Neural cell (in vitro differentiated cells): ENCODE measurements at regions not wholly inside any gene's neighbourhood (a gene's known extent, or its start where the extent isn't known, plus 50 kb on each side); places are given as distances from the start of the nearest gene placed in this dataset.
"Not testable (repeated sequence)": the region's sequence is repeated elsewhere in the genome, so short reads cannot be mapped to it uniquely, and the experiment has no call there.

ENCODE experiments used
- CTCF ChIP-seq: fragments of 450-650 bp; IDR thresholded peaks from 2 replicates; pipeline ENCODE4 v1.5.1; 2014; ENCODE audit warnings: antibody characterized with exemption, mild to moderate bottlenecking, moderate library complexity; ENCODE audit not compliant: poor library complexity, severe bottlenecking
- EP300 ChIP-seq: fragments of 450-650 bp; conservative IDR thresholded peaks from 2 replicates; pipeline ENCODE4 v1.6.1; 2014; ENCODE audit warnings: antibody characterized with exemption, mild to moderate bottlenecking, moderate library complexity; ENCODE audit not compliant: poor library complexity, severe bottlenecking
- EZH2 ChIP-seq: fragments of 200-600, 300-800 bp; shearing (Covaris generic), sonication (generic); IDR thresholded peaks from 2 replicates; pipeline ENCODE4 v1.6.1; 2014; ENCODE audit warnings: antibody characterized with exemption, low read length, borderline replicate concordance, mild to moderate bottlenecking; ENCODE audit not compliant: insufficient read depth, poor library complexity, severe bottlenecking
- MXI1 ChIP-seq: fragments of 450-650 bp; conservative IDR thresholded peaks from 2 replicates; pipeline ENCODE4 v1.6.1; 2014; ENCODE audit warnings: antibody characterized with exemption, mild to moderate bottlenecking; ENCODE audit not compliant: poor library complexity, severe bottlenecking
- POLR2AphosphoS5 ChIP-seq: IDR thresholded peaks from 2 replicates; pipeline ENCODE4 v1.6.1; 2012
- RAD21 ChIP-seq: fragments of 450-650 bp; conservative IDR thresholded peaks from 2 replicates; pipeline ENCODE4 v1.6.1; 2014; ENCODE audit warnings: antibody characterized with exemption, mild to moderate bottlenecking, moderate library complexity
- REST ChIP-seq: IDR thresholded peaks from 2 replicates; pipeline ENCODE4 v1.6.1; 2012; ENCODE audit warnings: borderline replicate concordance
- SMC3 ChIP-seq: fragments of 450-650 bp; conservative IDR thresholded peaks from 2 replicates; pipeline ENCODE4 v1.6.1; 2014; ENCODE audit warnings: antibody characterized with exemption, mild to moderate bottlenecking, moderate library complexity; ENCODE audit not compliant: poor library complexity
- TAF1 ChIP-seq: IDR thresholded peaks from 2 replicates; pipeline ENCODE4 v1.6.1; 2012; ENCODE audit warnings: low read depth

GRCh38 chr16:88176184-88176583, 206.6 kb upstream of the ZNF469 start:
- not testable (repeated sequence) for TF ChIP-seq TAF1, CTCF, EP300, POLR2AphosphoS5, EZH2, REST, RAD21, SMC3, MXI1
